HEK293 (cell line): ENCODE measurements at regions not wholly inside any gene's neighbourhood (a gene's known extent, or its start where the extent isn't known, plus 50 kb on each side); places are given as distances from the start of the nearest gene placed in this dataset.

Source experiments
- SCRT1 ChIP-seq: fragments of 450-650 bp; formaldehyde crosslinking; IDR thresholded peaks from 2 replicates; pipeline ENCODE4 v1.5.1; 2016; ENCODE audit warnings: missing biosample characterization, missing genetic modification characterization, borderline replicate concordance
- ZNF302 ChIP-seq: fragments of 450-650 bp; formaldehyde crosslinking; IDR thresholded peaks from 2 replicates; pipeline ENCODE4 v1.5.1; 2016; ENCODE audit warnings: missing biosample characterization, missing genetic modification characterization, low read depth
- TF ChIP-seq, protein P1 (sequence below): fragments of 450-650 bp; formaldehyde crosslinking; IDR thresholded peaks from 2 replicates; pipeline ENCODE4 v1.5.1; 2016; ENCODE audit warnings: missing biosample characterization, missing genetic modification characterization
- TF ChIP-seq, protein P2 (sequence below): fragments of 450-650 bp; formaldehyde crosslinking; IDR thresholded peaks from 2 replicates; pipeline ENCODE4 v1.5.1; 2016; ENCODE audit warnings: missing biosample characterization, missing genetic modification characterization

DNA sequence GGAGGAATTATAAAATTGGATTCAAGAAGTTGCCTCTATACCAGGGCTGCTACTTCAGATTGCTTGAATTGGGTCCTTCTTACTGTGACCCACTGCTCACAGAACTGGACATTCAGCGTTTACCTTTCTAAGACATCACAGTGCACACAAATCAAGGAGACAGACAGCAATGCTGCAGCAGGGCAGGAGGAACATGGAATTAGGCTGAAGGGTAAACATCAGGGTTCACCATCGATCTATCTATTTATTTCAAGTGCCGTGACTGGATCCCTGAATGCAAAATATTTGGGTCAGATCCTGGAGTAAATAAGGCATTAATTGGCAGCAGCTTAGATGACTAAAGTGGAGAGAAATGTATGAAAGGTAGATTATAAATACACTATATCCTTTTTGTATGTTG, 76.9 kb upstream of the HMGA2 start:
- TF ChIP-seq, protein P1, sequence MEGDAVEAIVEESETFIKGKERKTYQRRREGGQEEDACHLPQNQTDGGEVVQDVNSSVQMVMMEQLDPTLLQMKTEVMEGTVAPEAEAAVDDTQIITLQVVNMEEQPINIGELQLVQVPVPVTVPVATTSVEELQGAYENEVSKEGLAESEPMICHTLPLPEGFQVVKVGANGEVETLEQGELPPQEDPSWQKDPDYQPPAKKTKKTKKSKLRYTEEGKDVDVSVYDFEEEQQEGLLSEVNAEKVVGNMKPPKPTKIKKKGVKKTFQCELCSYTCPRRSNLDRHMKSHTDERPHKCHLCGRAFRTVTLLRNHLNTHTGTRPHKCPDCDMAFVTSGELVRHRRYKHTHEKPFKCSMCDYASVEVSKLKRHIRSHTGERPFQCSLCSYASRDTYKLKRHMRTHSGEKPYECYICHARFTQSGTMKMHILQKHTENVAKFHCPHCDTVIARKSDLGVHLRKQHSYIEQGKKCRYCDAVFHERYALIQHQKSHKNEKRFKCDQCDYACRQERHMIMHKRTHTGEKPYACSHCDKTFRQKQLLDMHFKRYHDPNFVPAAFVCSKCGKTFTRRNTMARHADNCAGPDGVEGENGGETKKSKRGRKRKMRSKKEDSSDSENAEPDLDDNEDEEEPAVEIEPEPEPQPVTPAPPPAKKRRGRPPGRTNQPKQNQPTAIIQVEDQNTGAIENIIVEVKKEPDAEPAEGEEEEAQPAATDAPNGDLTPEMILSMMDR (tag by site-specific recombination): no peak
- TF ChIP-seq ZNF302 (tag by site-specific recombination) (no peak), SCRT1 (tag by site-specific recombination) (no peak)
- TF ChIP-seq, protein P2, sequence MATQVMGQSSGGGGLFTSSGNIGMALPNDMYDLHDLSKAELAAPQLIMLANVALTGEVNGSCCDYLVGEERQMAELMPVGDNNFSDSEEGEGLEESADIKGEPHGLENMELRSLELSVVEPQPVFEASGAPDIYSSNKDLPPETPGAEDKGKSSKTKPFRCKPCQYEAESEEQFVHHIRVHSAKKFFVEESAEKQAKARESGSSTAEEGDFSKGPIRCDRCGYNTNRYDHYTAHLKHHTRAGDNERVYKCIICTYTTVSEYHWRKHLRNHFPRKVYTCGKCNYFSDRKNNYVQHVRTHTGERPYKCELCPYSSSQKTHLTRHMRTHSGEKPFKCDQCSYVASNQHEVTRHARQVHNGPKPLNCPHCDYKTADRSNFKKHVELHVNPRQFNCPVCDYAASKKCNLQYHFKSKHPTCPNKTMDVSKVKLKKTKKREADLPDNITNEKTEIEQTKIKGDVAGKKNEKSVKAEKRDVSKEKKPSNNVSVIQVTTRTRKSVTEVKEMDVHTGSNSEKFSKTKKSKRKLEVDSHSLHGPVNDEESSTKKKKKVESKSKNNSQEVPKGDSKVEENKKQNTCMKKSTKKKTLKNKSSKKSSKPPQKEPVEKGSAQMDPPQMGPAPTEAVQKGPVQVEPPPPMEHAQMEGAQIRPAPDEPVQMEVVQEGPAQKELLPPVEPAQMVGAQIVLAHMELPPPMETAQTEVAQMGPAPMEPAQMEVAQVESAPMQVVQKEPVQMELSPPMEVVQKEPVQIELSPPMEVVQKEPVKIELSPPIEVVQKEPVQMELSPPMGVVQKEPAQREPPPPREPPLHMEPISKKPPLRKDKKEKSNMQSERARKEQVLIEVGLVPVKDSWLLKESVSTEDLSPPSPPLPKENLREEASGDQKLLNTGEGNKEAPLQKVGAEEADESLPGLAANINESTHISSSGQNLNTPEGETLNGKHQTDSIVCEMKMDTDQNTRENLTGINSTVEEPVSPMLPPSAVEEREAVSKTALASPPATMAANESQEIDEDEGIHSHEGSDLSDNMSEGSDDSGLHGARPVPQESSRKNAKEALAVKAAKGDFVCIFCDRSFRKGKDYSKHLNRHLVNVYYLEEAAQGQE: no peak
